ENCODE measurements at regions not wholly inside any gene's neighbourhood (a gene's known extent, or its start where the extent isn't known, plus 50 kb on each side); places are given as distances from the start of the nearest gene placed in this dataset.
"Not testable (repeated sequence)": the region's sequence is repeated elsewhere in the genome, so short reads cannot be mapped to it uniquely, and the experiment has no call there.

GRCh38 chr15:92806171-92806570, 94.0 kb upstream of the CHD2 start:
- DNase-seq, result not testable (repeated sequence)

GRCh38 chr15:92806763-92807162, 93.4 kb upstream of the CHD2 start:
- DNase-seq, result no peak

- peak; percentile 76 for DNase-seq
These were observed 92.1 kb upstream of the CHD2 start for GRCh38 chr15:92807971-92808571.

GRCh38 chr15:92808598-92809063, 91.5 kb upstream of the CHD2 start:
- peak; percentile 51 for DNase-seq

- peak; percentile 99 for DNase-seq
These were observed 90.9 kb upstream of the CHD2 start for GRCh38 chr15:92809064-92809879.

GRCh38 chr15:92809880-92810361, 90.2 kb upstream of the CHD2 start:
- DNase-seq, result peak; percentile 67

- peak; percentile 54 for DNase-seq
These were observed 89.5 kb upstream of the CHD2 start for GRCh38 chr15:92810418-92811138.

GRCh38 chr15:92811148-92811913, 88.8 kb upstream of the CHD2 start:
- DNase-seq, result no peak

GRCh38 chr15:92812271-92812670, 87.9 kb upstream of the CHD2 start:
- no peak for DNase-seq

- no peak for DNase-seq
These were observed 86.6 kb upstream of the CHD2 start for GRCh38 chr15:92813485-92813884.

- peak; percentile 68 for DNase-seq
These were observed 82.7 kb upstream of the CHD2 start for GRCh38 chr15:92817339-92817886.

GRCh38 chr15:92818651-92819277, 81.4 kb upstream of the CHD2 start:
- no peak for DNase-seq

GRCh38 chr15:92819278-92820235, 80.6 kb upstream of the CHD2 start:
- DNase-seq, result no peak

- peak; percentile 93 for DNase-seq
These were observed 79.7 kb upstream of the CHD2 start for GRCh38 chr15:92820236-92821021.

- peak; percentile 32 for DNase-seq
These were observed 78.5 kb upstream of the CHD2 start for GRCh38 chr15:92821491-92822116.

- no peak for DNase-seq
These were observed 77.6 kb upstream of the CHD2 start for GRCh38 chr15:92822216-92823144.

- DNase-seq, result no peak
These were observed 74.1 kb upstream of the CHD2 start for GRCh38 chr15:92825985-92826384.

GRCh38 chr15:92827991-92828390, 72.1 kb upstream of the CHD2 start:
- not testable (repeated sequence) for DNase-seq
